IPS-18c (cell line): ENCODE measurements at regions not wholly inside any gene's neighbourhood (a gene's known extent, or its start where the extent isn't known, plus 50 kb on each side); places are given as distances from the start of the nearest gene placed in this dataset.
A peak's percentile ranks its signal among the peaks of the same experiment; 100 is the strongest.
"Not testable (repeated sequence)": the region's sequence is repeated elsewhere in the genome, so short reads cannot be mapped to it uniquely, and the experiment has no call there.

Experiments
- H3K4me3 ChIP-seq: 2 replicates; pipeline ENCODE4 v1.7.0; 2013; ENCODE audit warnings: low read depth, mild to moderate bottlenecking, low read length, moderate library complexity; ENCODE audit not compliant: insufficient read depth
- H3K9me3 ChIP-seq: one replicate; pipeline ENCODE4 v1.6.1; 2013; ENCODE audit warnings: mild to moderate bottlenecking, low read length, moderate library complexity; ENCODE audit not compliant: control insufficient read depth, insufficient read depth

DNA sequence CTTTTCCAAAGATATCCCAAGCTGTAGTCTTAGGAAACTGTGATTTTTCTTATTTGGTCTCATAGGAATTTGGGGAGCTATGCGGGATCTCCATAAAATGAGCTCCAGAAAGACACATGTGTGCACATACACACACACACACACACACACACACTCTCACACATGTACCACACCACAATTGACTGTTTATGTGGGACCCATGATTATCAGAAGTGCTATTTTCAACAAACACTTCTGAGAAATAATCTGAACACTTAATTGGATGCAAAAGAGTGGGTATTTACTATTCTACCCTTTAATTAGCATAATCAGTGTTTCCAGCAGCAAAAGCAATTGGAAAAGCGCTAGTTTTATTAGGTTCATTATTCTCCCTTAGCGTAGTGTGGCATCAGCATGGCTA, 150.4 kb upstream of the ALDH3B2 start:
- H3K4me3 ChIP-seq, H3K9me3 ChIP-seq: not testable (repeated sequence)

DNA sequence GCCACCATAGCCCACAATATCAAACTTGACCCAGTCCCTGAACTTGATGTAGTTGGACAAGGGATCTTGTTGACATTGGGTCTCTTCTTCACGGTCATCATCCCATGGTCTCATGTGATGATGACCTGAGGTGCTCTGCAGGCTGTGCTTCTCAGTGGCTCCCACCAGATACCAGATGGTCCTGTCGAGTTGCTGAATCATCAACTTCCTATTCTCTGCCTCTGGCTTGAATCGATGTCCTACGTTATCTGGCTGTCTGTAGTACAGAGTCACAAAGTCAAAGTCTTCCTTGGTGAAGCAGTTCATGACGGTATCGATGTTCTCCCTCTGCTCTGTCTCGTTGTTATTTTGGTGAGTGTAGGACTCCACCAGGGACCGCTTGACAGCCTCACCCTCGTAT, 145.7 kb upstream of the ALDH3B2 start:
- Histone ChIP-seq H3K4me3 (no peak overlapping the region), H3K9me3 (no peaks in the 10 kb centered on the region)

DNA sequence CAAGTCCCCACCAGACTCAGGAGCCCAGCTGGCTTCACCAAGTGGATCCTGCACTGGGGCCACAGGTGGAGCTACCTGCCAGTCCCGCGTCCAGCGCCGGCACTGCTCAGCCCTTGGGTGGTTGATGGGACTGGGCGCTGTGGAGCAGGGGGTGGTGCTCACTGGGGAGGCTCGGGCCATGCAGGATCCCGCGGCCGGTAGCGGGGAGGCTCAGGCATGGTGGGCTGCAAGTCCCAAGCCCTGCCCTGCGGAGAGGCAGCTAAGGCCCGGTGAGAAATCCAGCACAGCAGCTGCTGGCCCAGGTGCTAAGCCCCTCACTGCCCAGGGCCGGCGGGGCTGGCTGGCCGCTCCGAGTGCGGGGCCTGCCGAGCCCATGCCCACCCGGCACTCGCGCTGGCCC, 143.1 kb upstream of the ALDH3B2 start:
- H3K9me3 ChIP-seq, H3K4me3 ChIP-seq: not testable (repeated sequence)

DNA sequence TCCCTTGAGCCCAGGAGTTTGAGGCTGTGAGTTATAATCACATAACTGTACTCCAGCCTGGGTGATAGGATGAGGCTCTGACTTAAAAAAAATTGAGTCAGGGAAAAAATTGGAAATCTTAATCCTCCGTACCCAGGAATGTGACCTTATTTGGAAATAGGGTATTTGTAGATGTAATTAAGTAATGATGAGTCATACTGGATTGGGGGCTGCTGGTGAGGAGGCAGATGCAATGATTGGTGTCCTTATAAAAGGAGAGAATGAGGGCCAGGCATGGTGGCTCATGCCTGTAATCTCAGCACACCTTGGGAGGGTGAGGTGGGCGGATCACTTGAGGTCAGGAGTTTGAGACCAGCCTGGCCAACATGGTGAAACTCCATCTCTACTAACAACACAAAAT, 134.9 kb upstream of the ALDH3B2 start:
- H3K4me3 ChIP-seq, H3K9me3 ChIP-seq: not testable (repeated sequence)

DNA sequence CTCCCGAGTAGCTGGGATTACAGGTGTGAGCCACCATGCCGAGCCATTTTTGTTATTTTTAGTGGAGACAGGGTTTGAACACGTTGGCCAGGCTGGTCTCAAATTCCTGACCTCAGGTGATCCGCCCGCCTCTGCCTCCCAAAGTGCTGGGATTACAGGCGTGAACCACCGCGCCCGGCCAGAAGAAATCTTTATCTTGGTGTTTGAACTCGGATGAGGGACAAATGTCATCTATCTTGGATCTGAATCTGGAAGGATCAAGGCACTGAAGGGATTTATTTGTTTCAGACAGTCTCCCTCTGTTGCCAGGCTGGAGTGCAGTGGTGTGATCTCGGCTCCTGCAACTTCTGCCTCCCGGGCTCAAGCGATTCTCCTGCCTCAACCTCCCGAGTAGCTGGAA, 133.5 kb upstream of the ALDH3B2 start:
- not testable (repeated sequence) for H3K9me3 ChIP-seq, H3K4me3 ChIP-seq

DNA sequence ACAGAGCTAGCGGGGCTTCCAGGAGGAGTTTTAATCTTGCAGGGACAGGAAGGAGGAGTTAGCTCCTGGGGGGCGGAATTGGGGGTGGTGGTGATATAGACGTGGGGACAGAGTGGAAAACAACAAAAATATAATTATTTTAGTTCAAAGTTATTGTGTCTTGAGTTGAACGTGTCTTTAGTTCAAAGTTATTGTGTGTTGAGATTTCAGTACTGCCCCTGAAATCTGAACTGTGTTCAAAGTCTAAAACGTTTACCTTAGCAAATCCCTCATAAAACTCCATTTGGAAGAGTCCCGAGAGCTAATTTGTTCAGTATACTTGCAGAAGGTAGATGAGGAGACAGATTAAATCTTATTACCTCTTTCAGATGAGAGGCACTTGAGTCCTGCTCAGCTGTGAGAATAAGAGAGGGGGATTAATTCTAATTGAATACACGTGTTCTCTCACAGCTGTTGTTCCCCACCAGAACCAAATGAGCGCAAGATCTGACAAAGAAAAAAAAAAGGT, 132.4 kb upstream of the ALDH3B2 start:
- H3K9me3 ChIP-seq: not testable (repeated sequence)
- peak overlapping the region; percentile 47 for H3K4me3 ChIP-seq

DNA sequence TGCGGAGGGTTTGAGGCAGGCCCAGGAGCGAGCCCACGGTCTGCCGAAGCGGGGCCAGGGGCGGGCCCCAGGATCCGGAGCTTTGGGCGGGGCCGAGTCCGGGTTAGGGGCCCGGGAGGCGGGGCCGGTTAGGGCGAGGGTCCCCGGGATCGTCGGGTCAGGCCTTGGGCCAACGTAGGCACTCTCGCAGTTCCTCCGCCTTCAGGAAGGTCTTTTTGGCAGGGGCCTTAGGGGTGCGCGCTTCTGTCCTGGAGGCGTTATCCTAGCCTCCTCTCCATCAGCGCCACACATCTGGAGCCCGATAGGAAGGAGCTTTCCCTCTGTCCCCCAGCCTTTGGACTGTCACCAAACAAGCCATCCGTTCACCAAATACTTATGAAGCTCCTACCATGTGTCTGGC, 131.8 kb upstream of the ALDH3B2 start:
- H3K9me3 ChIP-seq: not testable (repeated sequence)
- peak overlapping the region; percentile 47 for H3K4me3 ChIP-seq

DNA sequence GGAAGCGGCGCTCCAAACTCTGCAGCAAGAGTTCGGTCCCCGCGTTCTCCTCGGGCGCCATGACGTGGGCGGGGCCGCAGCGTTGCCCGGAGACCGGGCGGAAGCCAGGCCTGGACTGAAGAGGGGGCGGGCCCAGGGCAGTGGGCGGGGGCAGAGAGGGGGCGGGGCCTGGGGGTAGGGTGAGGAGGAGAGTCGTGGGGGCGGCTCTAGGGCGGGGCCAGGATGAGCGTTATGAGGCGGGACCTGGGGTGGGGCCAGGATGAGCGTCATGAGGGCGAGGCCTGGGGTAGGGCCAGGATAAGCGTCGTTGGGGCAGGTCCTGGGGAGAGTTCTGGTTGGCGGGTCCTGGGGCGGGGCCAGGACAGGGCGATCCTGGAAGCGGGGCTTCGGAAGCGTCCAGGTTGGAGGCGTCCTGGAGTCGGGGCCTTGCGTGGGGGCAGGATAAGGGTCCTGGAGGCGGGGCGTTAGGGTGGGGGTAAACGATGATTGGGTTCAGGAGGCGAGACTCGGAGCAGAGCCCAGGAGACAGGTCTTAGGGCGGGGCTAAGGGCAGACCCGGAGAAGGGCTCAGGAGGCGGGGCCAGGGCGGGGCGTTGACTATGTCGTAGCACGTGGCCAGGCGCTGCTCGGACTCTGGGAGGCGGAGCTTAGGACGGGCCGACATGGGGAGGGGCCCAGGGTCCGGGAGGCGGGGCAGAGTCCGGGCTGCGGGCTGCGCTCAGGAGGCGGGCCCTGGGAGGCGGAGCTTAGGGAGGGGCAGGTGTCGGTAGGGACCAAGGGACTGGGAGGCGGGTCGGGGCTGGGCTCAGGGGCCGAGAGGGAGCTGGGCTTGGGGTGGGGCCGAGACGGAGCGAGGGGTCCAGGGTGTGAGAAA, 131.1 kb upstream of the ALDH3B2 start:
- H3K4me3 ChIP-seq: peak overlapping the region; percentile 70
- not testable (repeated sequence) for H3K9me3 ChIP-seq

DNA sequence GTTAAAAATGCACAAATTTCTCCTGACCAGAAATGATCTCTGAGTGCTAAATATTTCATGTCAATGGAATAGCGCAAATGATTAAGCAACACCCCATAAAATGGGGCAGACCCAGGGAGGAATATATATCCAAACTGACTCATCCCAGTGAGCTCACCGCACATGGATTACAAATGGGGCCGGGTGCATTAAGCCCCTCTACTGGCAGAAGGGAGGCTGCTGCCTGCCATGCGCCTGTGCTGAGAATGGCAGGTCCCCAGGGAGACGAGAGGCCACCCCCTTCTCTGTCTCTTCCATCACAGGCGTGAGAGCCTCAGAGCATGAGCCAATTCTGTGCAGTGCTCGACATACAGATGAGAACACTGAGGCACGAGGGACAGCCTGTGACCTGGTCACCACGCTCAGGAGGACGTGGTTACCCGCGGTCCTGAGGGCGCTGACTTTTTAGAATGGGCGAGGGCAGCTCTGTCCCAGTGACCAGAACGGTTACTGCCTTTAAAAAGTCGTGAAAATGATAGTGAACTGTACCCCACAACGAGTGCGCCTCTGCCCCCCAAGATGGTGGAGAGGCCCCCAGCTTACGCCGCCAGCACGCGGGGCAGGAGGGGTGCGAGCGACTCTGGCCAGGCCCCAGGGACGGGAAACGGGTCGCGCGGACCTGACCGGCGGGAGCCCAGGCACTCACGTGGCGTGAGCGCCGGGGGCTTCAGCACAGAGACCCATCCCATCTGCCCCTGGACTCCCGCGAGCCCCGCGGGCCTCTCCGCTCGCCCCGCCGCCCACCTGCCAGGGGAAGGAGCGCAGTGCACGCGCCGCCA, 130.2 kb upstream of the ALDH3B2 start:
- peak overlapping the region; percentile 70 for H3K4me3 ChIP-seq
- H3K9me3 ChIP-seq: not testable (repeated sequence)

DNA sequence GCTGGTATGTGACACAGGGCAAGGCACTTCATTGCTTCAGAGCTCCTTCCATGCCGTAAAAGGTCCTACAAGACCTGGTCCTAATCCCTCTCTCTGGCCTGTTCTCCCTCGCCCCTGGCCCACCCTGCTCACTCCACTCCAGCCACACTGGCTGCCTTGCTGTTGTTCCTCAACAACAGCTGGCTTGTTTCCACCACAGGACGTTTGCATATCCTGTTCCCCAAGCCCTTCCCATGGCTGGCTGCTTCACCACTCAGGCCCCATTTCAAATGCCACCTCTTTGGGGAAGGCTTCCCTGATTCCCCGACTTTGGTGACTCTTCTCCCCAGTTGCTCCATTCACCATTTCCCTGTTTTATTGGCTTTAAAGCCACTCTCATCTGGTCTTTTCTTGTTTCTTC, 129.1 kb upstream of the ALDH3B2 start:
- not testable (repeated sequence) for H3K9me3 ChIP-seq, H3K4me3 ChIP-seq

DNA sequence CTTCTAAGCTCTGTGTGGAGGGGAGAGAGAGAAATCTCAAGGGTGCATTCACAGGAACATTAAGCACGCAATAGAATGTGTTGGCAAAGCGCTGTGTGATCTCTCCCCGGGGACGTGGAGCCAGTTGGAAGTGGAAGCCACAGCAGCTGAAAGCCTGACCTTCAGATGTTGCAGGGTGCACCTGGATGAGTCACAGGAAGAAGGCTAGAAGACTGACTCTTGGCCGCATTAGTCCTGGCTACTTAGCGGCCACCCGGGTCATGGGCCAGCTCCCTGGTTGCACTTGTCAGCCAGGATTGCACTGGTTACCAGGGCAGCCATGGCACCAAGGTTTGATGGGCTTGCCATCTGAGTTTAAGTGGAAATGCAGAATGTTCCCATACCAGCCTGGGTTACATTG, 128.6 kb upstream of the ALDH3B2 start:
- H3K4me3 ChIP-seq: not testable (repeated sequence)

DNA sequence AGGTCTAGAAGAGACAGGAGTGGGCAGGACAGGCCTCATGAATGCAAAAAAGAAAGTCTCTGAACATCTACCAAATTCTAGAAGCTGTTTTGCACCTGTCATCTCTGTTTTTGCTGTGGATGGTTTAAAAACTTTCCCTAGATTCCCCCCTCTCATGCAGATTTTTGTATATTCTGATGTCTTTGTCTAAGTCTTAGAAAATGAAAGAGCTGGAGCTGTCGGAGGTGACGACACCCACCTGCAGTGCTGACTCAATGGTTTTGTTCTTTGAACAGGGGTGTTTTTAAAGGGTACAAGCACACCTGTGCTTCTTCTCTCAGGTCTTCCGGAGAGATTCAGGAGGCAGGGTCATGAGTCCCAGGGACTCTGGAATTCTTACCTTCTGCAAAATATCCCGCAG, 128.2 kb upstream of the ALDH3B2 start:
- not testable (repeated sequence) for H3K9me3 ChIP-seq, H3K4me3 ChIP-seq

More for the DNA sequence above, 128.6 kb upstream of the ALDH3B2 start:
- H3K9me3 ChIP-seq: not testable (repeated sequence)

DNA sequence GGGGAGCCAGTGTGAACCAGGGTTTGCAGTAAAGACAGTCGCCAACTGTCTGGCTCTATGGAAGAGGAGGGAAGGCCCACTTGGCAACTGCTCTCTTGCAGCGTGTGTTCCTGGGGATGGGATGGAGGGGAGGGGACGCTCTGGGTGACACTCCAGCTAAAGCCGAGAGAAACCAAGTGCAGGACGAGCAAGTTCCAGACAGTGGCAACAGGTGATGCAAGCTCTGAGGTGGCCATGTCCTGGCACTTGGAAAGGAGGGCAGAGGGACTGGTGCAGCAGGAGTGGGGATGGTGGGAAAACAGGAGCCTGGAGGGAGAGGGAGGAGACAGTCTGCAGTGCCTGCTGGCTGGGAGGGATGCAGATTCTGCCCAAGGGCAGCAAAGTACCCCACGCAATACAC, 127.0 kb upstream of the ALDH3B2 start:
- H3K4me3 ChIP-seq, H3K9me3 ChIP-seq: not testable (repeated sequence)

DNA sequence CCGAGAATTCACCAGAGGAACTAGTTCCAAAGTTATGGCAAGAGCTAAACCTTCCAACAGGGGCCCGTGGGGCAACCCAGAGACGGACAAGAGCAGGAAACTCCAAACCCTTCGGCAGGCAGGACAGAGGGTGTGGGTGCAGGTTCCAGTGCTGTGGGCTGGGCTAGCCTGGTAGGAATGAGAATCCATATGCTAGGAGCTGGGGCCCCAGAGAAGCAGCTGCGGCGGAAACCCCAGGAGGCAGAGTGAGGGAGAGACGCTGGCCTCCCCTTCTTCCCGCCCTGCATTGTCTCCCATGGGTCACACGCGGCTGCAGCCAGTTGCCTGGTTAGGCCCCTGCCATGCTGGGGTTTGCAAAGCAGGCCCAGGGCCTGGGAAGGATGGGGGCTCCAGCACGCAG, 126.2 kb upstream of the ALDH3B2 start:
- H3K4me3 ChIP-seq, H3K9me3 ChIP-seq: not testable (repeated sequence)

DNA sequence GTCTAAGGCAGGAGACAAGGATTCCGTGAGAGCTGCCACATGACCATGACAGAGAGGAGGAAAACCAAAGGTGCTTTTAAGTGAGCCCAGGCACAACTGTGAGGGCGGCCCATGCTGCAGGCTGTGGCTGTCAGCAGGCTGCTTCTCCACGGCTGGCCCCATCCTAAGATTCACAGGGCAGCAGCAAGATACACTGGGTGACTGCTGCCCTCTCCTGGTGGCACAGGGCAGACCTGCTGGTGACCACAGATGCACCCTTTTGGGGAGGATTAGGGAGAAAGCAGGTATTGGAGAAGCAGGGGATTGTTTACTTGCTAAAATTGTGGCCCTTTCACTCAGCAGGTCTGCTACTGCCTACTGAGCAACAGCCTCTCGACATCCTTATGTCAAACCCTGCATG, 125.4 kb upstream of the ALDH3B2 start:
- not testable (repeated sequence) for H3K9me3 ChIP-seq, H3K4me3 ChIP-seq

DNA sequence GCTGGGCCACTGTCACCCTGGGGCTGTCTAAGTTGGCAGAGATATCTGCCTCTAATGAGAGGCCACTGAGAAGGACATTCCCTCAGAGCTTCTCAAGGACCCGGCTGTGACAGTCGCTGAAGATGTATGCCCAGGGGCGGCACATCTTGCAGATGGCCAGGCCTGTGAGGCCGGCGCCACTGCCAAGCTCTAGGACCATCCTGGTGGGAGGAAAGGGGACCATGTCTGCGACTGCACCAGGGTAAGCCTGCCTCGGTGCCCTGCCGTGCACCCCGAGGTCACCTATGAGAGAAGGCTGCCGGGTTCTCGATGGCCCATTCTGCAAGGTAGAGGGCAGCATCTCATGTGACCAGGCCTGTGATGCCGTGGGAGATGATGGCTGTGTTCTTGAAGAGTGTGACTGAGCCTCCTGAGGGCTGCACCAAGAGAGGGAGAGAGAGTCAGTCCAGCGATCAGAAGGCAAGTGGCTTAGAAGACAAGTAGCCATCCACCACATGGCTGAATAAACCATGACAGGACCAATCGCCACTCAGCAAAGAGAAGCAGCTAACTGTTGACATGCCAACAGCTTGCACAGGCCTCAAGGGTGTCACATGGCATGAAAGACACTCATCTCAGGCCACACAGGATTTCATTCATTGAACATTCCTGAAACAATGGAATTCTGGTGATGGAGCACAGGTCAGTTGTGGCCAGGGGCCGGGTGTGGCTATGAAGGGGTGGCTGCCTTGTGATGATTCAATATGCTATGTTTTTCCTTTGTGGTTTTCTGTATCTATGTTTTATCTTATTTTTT, 123.5 kb upstream of the ALDH3B2 start:
- H3K4me3 ChIP-seq, H3K9me3 ChIP-seq: not testable (repeated sequence)

DNA sequence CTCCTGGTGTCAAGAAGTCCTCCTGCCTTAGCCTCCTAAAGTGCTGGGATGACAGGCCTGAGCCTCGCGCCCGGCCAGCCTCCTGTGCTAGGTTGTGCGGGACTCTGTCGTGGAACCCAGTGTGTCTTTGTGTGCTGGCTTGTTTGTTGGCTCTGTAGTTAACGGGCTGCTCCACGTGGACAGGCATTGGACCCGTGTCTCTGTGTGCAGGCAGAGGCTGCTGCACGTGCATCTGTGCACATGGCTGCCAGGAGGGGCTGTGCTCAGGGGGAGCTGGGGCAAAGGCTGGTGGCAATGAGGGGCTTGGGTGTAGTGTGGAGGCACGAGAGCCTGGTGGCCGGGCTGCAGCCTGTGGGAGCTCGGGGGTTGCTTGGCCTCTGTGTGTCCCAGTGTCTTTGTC, 121.3 kb upstream of the ALDH3B2 start:
- no peaks in the 10 kb centered on the region for H3K9me3 ChIP-seq

More for the DNA sequence above, 121.3 kb upstream of the ALDH3B2 start:
- H3K4me3 ChIP-seq: no peak overlapping the region
